ENCODE measurements at regions not wholly inside any gene's neighbourhood (a gene's known extent, or its start where the extent isn't known, plus 50 kb on each side); places are given as distances from the start of the nearest gene placed in this dataset.

DNA sequence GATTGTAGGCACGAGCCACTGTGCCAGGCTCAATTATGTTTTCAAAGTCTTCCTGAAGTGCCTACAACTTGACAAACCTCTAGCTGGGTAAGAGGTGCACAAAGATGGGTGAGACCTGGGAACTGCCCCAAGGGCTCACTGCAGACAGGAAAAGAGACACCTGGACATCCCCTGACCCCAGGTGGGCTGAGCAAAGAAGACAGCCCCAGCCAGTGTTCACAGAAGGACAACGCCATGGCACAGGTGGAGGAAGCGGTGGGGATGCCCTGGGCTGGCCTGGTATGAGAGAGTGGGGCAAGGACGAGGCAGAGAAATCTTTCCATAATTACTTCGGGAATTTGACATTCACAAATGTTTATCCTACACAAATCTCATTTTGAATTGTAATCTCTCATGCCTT lies 278.9 kb downstream of the SMOC2 start:
- H3K9ac ChIP-seq, result no peak overlapping the region
- H3K79me2 ChIP-seq (ENCODE audit: insufficient read depth), result no peaks in the 10 kb centered on the region
- POLR2A ChIA-PET, result no interaction called here
- H2AFZ ChIP-seq (ENCODE audit: low read depth), result no peak overlapping the region
- H3K9me2 ChIP-seq, result no peaks in the 10 kb centered on the region
- CTCF ChIA-PET, result no interaction called here
- H3K9me3 ChIP-seq, result no peaks in the 10 kb centered on the region
- no peaks in the 10 kb centered on the region for H3K27me3 ChIP-seq (ENCODE audit: insufficient read depth)
- no peaks in the 10 kb centered on the region for H4K20me1 ChIP-seq (ENCODE audit: insufficient read depth)
- no peaks in the 10 kb centered on the region for H3K36me3 ChIP-seq (replicated peaks in 1 of 2; ENCODE audit: control insufficient read depth in 1 of 2, insufficient read depth in 2 of 2, low read length in 1 of 2)
- H3K4me1 ChIP-seq (ENCODE audit: control insufficient read depth in 1 of 2, insufficient read depth in 2 of 2, low read depth in 1 of 2, low read length in 1 of 2), result no peaks in the 10 kb centered on the region; a peak in 1 of 4 replicates
- no peak for TF ChIP-seq RAD21 (IDR thresholded peaks at IDR 0.05; ENCODE audit: low read length)
- TF ChIP-seq GABPA (IDR thresholded peaks at IDR 0.05; ENCODE audit: low read depth), result no peak
- no peaks in the 10 kb centered on the region for H3F3A ChIP-seq (replicated peaks; ENCODE audit: insufficient read depth)
- no peak overlapping the region for H3K4me2 ChIP-seq
- no peak overlapping the region for H3K4me3 ChIP-seq (ENCODE audit: low read depth in 2 of 2, low read length in 1 of 2)
- no peak overlapping the region for H3K27ac ChIP-seq (ENCODE audit: low read depth in 2 of 2, low read length in 1 of 2)
- WGBS (ENCODE audit: low lambda C conversion rate), result 20% methylated on average over 5 of the region's 5 CpGs
- no peak for DNase-seq

DNA sequence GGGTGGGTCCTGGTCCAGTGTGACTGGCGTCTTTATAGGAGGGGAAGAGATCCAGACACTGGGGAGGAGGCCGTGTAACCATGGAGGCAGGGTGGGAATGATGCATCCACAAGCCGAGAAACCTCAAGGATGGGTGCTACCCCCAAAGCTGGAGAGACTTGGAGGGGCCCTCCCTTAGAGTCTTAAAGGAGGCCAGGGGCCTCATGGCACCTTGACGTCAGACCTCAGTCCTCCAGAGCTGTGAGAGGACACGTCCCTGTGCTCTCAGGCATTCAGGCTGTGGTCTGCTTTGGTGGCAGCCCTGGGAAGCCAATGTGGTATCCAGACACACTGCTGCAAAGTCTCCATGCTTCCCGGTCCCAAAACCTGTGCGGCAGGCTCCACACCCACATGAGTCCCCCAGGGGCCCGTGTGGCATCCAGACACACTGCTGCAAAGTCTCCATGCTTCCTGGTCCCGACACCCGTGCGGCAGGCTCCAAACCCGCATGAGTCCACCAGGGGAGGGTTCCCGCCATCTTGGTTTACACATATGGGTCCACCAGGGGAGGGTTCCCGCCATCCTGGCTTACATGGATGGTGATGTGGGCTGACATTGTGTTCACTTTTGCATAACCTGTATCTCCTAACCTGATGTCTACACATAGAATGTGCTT lies 278.0 kb downstream of the SMOC2 start:
- Histone ChIP-seq H3K27ac (ENCODE audit: low read depth in 2 of 2, low read length in 1 of 2) (no peak overlapping the region), H3K9me3 (no peaks in the 10 kb centered on the region), H4K20me1 (ENCODE audit: insufficient read depth) (no peaks in the 10 kb centered on the region), H3K4me2 (no peak overlapping the region), H3K9me2 (no peaks in the 10 kb centered on the region), H3K79me2 (ENCODE audit: insufficient read depth) (no peaks in the 10 kb centered on the region), H3K27me3 (ENCODE audit: insufficient read depth) (no peaks in the 10 kb centered on the region), H3K36me3 (replicated peaks in 1 of 2; ENCODE audit: control insufficient read depth in 1 of 2, insufficient read depth in 2 of 2, low read length in 1 of 2) (no peaks in the 10 kb centered on the region), H3K4me3 (ENCODE audit: low read depth in 2 of 2, low read length in 1 of 2) (no peak overlapping the region), H2AFZ (ENCODE audit: low read depth) (no peak overlapping the region), H3K4me1 (ENCODE audit: control insufficient read depth in 1 of 2, insufficient read depth in 2 of 2, low read depth in 1 of 2, low read length in 1 of 2) (no peaks in the 10 kb centered on the region; a peak in 1 of 4 replicates), H3F3A (replicated peaks; ENCODE audit: insufficient read depth) (no peaks in the 10 kb centered on the region), H3K9ac (no peak overlapping the region)
- TF ChIP-seq, protein P1, sequence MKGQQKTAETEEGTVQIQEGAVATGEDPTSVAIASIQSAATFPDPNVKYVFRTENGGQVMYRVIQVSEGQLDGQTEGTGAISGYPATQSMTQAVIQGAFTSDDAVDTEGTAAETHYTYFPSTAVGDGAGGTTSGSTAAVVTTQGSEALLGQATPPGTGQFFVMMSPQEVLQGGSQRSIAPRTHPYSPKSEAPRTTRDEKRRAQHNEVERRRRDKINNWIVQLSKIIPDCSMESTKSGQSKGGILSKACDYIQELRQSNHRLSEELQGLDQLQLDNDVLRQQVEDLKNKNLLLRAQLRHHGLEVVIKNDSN (IDR thresholded peaks at IDR 0.05; ENCODE audit: borderline replicate concordance, low read depth), result no peak
- POLR2A ChIA-PET, result no interaction called here
- WGBS (ENCODE audit: low lambda C conversion rate), result 35% methylated on average over 6 of the region's 14 CpGs
- DNase-seq, result no peak
- CTCF ChIA-PET, result no interaction called here

Small RNAs in the stretch of these regions (small RNA-seq; reads per million reads assigned to genes)
- 0 reads per million in 7 experiments for gene AL513210.1
